Heart left ventricle (tissue), 16 donors: ENCODE measurements at regions not wholly inside any gene's neighbourhood (a gene's known extent, or its start where the extent isn't known, plus 50 kb on each side); places are given as distances from the start of the nearest gene placed in this dataset.

ENCODE experiments used
- ATAC-seq, 4 donors: fragments of 200-7000 bp; cut with Tn5 transposase; one replicate each; pipeline ENCODE4 v1.9.1; 2020 to 2022; ENCODE audit warnings: moderate library complexity in 4 of 4, mild to moderate bottlenecking in 3 of 4, moderate number of reproducible peaks in 1 of 4
- DNase-seq, 5 donors: peaks; one replicate each; pipeline ENCODE4 v3.0.0-alpha.2; 2020
- H3K27ac ChIP-seq, 12 donors: fragments of 200-600 bp; sonication (generic) in 4 of 12; one replicate each; pipeline versions ENCODE4 v1.5.0 to v1.8.0; 2016 to 2022; ENCODE audit warnings: mild to moderate bottlenecking in 2 of 12
- H3K27me3 ChIP-seq, 9 donors: fragments of 200-600 bp; sonication (generic) in 2 of 9; one replicate each; pipeline versions ENCODE4 v1.5.1 to v1.8.0; 2016 to 2022; ENCODE audit warnings: mild to moderate bottlenecking in 3 of 9
- H3K36me3 ChIP-seq, 9 donors: fragments of 200-600 bp; sonication (generic) in 2 of 9; one replicate each; pipeline versions ENCODE4 v1.5.0 to v1.8.0; 2018 to 2022; ENCODE audit warnings: mild to moderate bottlenecking in 2 of 9
- H3K4me1 ChIP-seq, 12 donors: fragments of 200-600 bp; sonication (generic) in 4 of 12; one replicate each; pipeline versions ENCODE4 v1.5.0 to v1.8.0; 2016 to 2022; ENCODE audit warnings: mild to moderate bottlenecking in 3 of 12
- H3K4me3 ChIP-seq, 12 donors: fragments of 200-600 bp; sonication (generic) in 4 of 12; one replicate each; pipeline versions ENCODE4 v1.5.0 to v1.8.0; 2017 to 2022; ENCODE audit warnings: mild to moderate bottlenecking in 9 of 12, moderate library complexity in 4 of 12
- H3K9me3 ChIP-seq, 12 donors: fragments of 200-600 bp; sonication (generic) in 4 of 12; one replicate each; pipeline versions ENCODE4 v1.5.0 to v1.8.0; 2016 to 2022; ENCODE audit warnings: mild to moderate bottlenecking in 1 of 12
- POLR2A ChIP-seq, 2 donors: fragments of 450-650 bp; IDR thresholded peaks; one replicate each; pipeline ENCODE4 v1.6.1; 2017; ENCODE audit warnings: antibody characterized with exemption in 2 of 2, mild to moderate bottlenecking in 2 of 2, moderate library complexity in 2 of 2
- WGBS, 4 donors: extraction: QIAGEN DNeasy Blood & Tissue Kit in 2 of 4; methylation state at CpG; one replicate each; pipeline versions ENCODE4 v1.1.5 to v1.1.7; 2013 to 2018; 5-methylcytosine and 5-hydroxymethylcytosine counted together
- intact Hi-C, 10 donors: fragments of 100-400 bp; cut with DNase I; formaldehyde crosslinking; loops; one replicate each; pipeline versions ENCODE4 v1.11.1 to v1.14.2; 2022
- TF ChIP-seq, protein P1 (sequence below), 12 donors: fragments of 200-600 bp; sonication (generic) in 4 of 12; IDR thresholded peaks; one replicate each; pipeline versions ENCODE4 v1.5.0 to v1.8.0; 2018 to 2022; ENCODE audit warnings: antibody characterized with exemption in 12 of 12, mild to moderate bottlenecking in 5 of 12
- donor health status: ischemic (EF 13 %, LVEDD 7.1; RV severe dilation, severe dysfunction).
- donor health status: healthy with polysubstance abuse.
- donor health status: DM: no; HTN: yes; CAD: no.
- donor health status: DM: no; HTN: no; CAD: no.
- donor health status: ischemic (EF 25% LVEDD 6.9; RV normal size, moderate dysfunction).
- donor health status: ischemic (EF 25% LVEDD 5.7; RV mildly dilated, moderate dysfunction).
- donor health status: healthy.
- donor health status: DM: yes; HTN: yes; CAD: no.
- donor health status: ischemic (EF 35%, LVEDD 5.7; RV mildly dilated, moderate dysfunction).
- donor health status: nonischemic (EF 11% LVEDD 7.7; RV severe dilation, severe dysfunction).
- donor health status: DM: yes; HTN: yes; CAD: no.
- donor health status: PGD.
- donor health status: ischemic (EF 29% LVEDD 5.4; RV normal size, mild dysfunction).
- donor health status: nonischemic (EF 23%, LVEDD 6.1; RV moderate dilation, normal function).

DNA sequence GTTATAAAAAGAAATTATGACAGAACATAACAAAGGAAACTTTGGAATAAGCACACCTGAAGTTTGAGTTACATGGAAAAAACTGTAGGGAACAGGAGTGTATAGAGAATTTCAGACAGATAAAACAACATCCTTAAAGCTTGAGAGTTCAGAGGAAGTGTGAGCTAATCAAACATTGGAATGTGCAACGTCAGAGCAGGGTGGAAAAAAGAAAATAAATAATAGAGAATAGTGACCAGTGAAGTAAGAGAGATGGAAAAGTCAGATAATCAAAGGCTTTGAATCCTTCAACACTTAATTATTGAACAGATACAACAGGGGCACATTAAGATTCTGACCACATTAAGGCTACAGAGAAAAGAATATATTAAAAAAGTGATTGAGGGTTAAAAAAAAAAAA lies 128.5 kb upstream of the CDH10 start:
- WGBS, 4 donors = 14 to 20% (median 18%) methylated on average over 1 of the region's 1 CpG
- no peak overlapping the region for H3K27ac ChIP-seq
- no peaks in the 10 kb centered on the region for H3K4me1 ChIP-seq
- ATAC-seq (no peak), DNase-seq (no peak)
- H3K27me3 ChIP-seq = no peaks in the 10 kb centered on the region
- intact Hi-C loops = no loop called here
- no peak for TF ChIP-seq POLR2A (IDR thresholded peaks at IDR 0.05)
- TF ChIP-seq, protein P1, sequence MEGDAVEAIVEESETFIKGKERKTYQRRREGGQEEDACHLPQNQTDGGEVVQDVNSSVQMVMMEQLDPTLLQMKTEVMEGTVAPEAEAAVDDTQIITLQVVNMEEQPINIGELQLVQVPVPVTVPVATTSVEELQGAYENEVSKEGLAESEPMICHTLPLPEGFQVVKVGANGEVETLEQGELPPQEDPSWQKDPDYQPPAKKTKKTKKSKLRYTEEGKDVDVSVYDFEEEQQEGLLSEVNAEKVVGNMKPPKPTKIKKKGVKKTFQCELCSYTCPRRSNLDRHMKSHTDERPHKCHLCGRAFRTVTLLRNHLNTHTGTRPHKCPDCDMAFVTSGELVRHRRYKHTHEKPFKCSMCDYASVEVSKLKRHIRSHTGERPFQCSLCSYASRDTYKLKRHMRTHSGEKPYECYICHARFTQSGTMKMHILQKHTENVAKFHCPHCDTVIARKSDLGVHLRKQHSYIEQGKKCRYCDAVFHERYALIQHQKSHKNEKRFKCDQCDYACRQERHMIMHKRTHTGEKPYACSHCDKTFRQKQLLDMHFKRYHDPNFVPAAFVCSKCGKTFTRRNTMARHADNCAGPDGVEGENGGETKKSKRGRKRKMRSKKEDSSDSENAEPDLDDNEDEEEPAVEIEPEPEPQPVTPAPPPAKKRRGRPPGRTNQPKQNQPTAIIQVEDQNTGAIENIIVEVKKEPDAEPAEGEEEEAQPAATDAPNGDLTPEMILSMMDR (IDR thresholded peaks at IDR 0.05) = no peak
- H3K9me3 ChIP-seq = peaks cover 0 to 3% (median 0%) of the 10 kb centered on the region in 12 donors
- no peaks in the 10 kb centered on the region for H3K36me3 ChIP-seq
- H3K4me3 ChIP-seq = no peak overlapping the region

- TF ChIP-seq, protein P1 (IDR thresholded peaks at IDR 0.05) = no peak
- no peak for TF ChIP-seq POLR2A (IDR thresholded peaks at IDR 0.05)
- no peaks in the 10 kb centered on the region for H3K36me3 ChIP-seq
- intact Hi-C loops = no loop called here
- no peak overlapping the region for H3K4me3 ChIP-seq
- ATAC-seq = no peak
- H3K4me1 ChIP-seq = no peaks in the 10 kb centered on the region
- H3K27me3 ChIP-seq = no peaks in the 10 kb centered on the region
- peaks cover 0 to 10% (median 0%) of the 10 kb centered on the region in 12 donors for H3K9me3 ChIP-seq
- no peak overlapping the region for H3K27ac ChIP-seq
- no peak for DNase-seq
These were observed 122.3 kb upstream of the CDH10 start for GRCh38 chr5:24767086-24767485.

DNA sequence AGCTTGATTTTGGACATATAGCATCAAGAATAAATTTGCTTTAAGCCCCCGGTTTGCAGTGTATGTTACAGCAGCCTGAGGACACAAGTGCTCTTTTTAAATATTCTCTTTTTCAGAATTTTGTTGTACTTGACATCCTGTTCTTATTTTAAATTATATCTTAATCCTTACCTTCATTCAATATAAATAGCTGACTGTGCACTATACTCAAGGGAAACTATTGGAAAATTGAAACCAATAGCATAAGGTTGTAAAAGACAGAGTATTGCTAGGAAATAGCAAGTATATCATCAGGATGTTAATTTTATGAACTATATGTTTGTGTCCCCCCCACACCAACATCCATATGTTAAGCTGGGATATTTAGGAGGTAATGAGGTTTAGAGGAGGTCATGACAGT lies 120.4 kb upstream of the CDH10 start:
- no peaks in the 10 kb centered on the region for H3K27me3 ChIP-seq
- no peaks in the 10 kb centered on the region for H3K36me3 ChIP-seq
- H3K27ac ChIP-seq = no peak overlapping the region
- no peak overlapping the region for H3K4me3 ChIP-seq
- H3K9me3 ChIP-seq = peaks cover 0 to 26% (median 9%) of the 10 kb centered on the region in 12 donors
- intact Hi-C loops = no loop called here
- no peak for DNase-seq
- WGBS, 4 donors = 84 to 92% (median 90%) methylated on average over 1 of the region's 1 CpG
- no peak for ATAC-seq
- TF ChIP-seq POLR2A (IDR thresholded peaks at IDR 0.05) = no peak
- TF ChIP-seq, protein P1 (IDR thresholded peaks at IDR 0.05) = no peak
- no peaks in the 10 kb centered on the region for H3K4me1 ChIP-seq

GRCh38 chr5:24750355-24750754 lies 105.6 kb upstream of the CDH10 start:
- Histone ChIP-seq H3K4me1 (no peaks in the 10 kb centered on the region), H3K27me3 (no peaks in the 10 kb centered on the region), H3K27ac (no peak overlapping the region), H3K9me3 (peaks cover 0 to 1% (median 0%) of the 10 kb centered on the region in 12 donors), H3K4me3 (no peak overlapping the region), H3K36me3 (no peaks in the 10 kb centered on the region)
- DNase-seq (no peak), ATAC-seq (no peak)
- no peak for TF ChIP-seq POLR2A (IDR thresholded peaks at IDR 0.05)
- TF ChIP-seq, protein P1 (IDR thresholded peaks at IDR 0.05) = no peak
- 68 to 73% (median 69%) methylated on average over 3 of the region's 3 CpGs for WGBS, 4 donors
- intact Hi-C loops = no loop called here
